ENCODE measurements at regions not wholly inside any gene's neighbourhood (a gene's known extent, or its start where the extent isn't known, plus 50 kb on each side); places are given as distances from the start of the nearest gene placed in this dataset.
"Not testable (repeated sequence)": the region's sequence is repeated elsewhere in the genome, so short reads cannot be mapped to it uniquely, and the experiment has no call there.

DNA sequence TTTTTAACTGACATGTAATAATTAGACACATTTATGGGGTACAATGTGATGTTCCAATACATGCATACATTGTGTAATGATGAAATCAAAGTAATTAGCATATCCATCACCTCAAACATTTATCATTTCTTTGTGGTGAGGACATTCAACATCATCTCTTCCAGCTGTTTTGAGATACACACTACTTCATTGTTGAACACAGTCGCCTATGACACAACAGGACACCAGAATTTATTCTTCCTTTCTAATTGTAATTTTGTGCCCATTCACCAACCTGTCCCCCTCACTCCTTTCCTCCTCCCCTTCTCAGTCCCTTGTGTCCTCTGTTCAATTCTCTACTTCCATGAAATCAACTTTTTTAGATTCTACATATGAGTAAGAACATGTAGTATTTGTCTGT is 113.4 kb upstream of the CBLB start:
- no peak for DNase-seq

DNA sequence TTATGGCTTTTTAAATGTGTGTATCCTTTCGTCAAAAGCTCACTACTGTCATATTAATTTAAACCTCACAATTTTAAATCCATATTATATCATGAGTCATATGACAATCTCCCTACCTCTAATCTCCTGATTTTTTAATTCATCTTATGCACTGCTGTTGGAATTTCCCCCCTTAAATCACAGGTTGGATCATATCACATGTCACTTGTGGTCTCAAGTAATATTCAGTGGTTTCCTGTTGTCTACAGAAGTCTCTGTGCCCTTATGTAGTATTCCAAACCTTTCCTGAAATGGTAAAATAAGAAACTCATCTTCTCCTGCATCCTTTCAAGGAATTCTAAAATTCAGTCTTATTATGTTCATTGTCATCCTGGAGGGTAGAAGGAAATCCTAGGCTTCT is 116.0 kb upstream of the CBLB start:
- peak in 1 of 2 donors; percentile 15 for DNase-seq

DNA sequence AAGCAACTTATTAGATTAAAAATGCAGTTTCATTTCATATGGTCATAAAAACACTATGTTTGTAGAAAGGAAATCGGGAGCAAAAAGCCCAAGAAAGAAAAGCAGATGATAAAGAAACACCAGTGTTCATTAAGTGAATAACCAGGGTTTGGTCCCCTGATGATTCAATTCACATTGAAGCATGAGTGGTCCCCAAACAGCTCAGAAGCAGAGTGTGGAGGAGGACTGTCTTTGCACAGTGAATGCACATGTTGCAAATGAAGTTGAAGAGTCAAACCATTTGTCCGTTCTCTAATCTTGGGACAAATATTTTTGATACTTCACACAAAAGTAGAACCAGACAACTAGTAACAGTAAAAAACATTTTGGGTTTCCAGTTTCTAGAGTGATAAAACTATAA is 117.5 kb upstream of the CBLB start:
- DNase-seq, result not testable (repeated sequence)

DNA sequence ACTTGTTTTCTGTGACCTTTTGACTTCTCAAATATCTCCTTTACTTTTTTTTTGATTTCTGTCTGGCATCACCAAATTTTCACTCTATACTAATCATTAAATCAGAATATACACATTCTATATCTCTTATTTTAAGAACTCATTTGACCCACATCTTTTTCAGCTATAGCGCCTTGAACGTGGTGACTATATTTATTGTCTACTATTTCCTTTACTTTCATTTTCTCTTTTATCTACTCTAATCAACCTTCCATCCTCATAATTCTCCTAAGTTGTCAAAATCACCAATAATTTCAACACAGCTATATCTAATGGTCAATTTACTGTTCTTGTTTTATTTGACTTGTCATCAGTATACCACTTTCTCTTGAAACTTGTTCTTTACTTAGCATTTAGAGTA is 119.0 kb upstream of the CBLB start:
- DNase-seq, result peak in 1 of 2 donors; percentile 13

DNA sequence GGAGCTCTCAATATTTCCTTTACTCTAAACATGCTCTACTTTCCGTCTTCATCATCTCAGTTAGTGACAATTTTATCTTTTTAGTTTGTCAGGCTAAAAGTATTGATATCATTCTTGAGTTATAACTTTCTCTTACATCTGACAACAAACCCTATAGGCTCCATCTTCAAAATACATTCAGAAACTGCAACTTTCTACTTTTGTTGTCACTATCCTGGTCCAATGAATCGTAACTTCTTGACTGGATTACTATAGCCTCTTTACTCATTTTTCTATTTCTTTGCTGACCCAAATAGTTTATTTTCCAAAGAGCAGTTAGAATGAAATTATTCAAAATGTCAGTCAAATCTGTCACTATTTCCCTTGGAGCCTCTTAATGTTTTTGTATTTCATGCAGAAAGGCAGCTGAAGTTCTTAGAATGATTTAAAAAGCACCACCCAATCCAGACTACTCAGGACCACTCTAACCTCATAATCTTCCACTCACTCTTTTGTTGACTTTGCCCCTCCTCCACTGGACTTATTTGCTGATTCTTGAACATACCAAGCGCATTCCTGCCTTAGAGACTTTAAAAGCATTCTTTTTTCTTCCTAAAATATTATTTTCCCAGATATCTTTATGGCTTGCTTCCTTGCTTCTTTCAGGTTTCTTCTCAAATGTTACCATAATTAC is 119.9 kb upstream of the CBLB start:
- no peak for DNase-seq

DNA sequence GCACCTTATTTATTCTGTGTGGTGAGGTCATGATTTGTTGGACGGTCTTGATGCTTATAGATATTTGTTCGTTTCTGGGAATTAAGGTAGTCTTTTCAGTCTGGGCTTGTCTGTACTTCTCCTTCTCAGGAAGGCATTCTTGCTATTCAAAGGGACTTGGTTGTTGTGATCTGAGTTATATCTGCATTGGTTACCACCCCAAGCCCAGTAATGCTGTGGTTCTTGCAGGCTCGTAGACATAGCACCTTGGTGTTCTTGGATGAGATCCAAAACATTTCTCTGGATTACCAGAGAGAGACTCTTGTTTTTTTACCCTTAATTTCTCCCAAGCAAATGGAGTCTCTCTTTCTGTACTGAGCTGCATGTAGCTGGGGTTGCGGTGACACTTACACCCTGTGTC is 128.0 kb upstream of the CBLB start:
- no peak for DNase-seq

DNA sequence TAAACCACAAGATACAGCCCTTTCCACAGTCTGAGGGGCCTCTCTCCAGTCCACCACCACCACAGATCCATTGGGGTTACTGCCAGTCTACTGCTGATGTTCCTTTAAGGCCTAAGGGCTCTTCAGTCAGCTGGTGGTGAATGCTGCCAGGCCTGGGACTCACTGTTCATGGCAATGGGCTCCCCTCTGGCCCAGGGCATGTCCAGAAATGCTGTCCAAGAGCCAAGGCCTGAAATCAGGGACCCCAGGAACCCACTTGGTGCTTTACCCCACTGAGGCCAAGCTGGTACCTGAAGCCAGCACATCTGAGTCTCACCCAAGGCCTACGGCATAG is 128.6 kb upstream of the CBLB start:
- DNase-seq, result no peak

DNA sequence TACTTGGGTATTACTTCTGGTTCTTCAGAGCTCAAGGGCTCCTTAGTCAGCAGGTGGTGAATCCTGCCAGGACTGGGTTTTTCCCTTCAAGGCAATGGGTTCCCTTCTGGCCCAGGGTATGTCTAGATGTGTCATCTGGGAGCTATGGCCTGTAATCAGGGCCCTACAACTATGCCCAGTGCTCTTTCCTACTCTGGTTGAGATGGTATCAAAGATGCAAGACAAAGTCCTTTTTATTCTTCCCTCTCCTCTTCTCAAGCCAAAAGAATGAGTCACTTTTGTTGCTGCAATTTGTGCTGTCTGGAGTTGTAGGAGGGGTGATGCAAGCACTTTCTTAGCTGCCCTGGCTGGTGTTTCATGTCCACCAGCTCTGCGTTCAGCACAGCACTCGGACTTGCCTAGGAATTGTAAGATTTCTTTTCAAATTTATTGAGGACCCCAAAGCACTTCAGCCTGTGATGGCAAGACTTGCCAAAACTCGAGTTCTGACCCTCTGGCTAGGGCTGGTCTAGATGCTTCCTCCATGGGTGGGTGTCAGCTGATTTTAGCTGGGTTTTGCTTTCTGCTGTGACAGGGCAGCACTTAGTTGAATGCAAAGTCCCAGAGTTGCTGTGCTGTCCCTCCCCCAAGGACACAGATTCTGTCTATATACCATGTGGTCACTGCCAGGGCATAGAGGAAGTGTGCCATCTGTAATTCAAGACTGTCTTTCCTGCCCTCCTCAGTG is 129.2 kb upstream of the CBLB start:
- no peak for DNase-seq

DNA sequence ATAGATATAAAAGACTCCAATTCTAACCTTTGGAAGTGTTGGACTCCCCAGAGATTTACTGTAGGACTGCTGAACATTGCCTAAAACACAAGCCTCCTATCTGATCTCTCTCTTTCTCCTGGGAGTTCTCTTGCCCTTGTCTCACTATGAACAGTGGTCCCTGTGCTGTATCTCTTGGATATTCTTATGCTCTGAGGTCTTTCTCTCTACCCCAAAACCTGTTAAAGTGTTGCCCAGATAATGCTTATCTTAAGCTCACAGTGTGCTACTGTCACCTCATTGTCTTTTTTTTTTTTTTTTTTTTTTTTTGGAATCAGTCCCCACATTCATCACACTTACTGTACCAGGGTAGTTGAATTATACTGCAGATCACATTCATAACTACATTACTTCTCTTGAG is 131.0 kb upstream of the CBLB start:
- no peak for DNase-seq

DNA sequence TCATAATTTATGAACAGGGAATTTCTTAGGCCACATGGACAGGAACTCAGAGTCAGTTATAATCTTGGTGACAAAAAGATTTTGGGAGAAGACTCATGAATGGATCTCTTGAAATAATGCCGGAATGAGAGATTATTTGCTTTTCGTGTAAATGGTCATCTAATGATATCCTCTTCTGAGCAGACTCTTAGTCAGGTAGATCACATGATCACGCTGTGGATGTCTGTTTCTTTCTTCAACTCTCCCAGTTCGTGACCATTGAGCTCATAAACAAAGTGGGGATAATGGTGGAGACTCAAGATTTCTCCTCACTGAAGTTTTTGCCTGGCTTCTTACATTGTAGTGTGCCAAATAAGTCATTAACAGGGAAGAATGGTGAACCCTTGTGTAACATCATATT is 133.1 kb upstream of the CBLB start:
- DNase-seq, result no peak

DNA sequence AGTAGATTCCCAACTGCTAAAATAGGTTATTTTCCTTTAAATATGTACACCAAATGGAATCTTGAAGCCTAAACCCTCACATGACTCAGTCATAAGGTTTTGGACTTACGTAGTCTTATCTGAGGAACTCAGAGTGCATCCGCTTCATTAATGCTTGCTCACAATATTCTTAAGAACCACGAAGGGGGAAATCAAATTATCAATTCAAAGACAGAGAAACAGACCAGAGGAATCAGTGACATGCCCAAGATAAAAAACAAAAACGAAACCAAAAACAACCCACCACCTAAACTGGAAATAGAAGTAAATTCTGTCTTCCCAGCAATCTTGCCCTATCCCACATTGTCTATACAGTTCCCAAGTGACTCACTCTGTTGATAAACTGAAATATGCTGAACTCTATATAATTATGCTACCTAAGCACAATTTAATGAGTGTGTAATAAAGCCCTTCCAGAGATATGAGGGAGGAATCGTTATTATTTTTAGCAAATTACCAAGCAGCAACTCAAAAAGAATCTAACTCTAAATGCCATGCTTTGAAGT is 135.4 kb upstream of the CBLB start:
- DNase-seq, result peak in 1 of 2 donors; percentile 41

DNA sequence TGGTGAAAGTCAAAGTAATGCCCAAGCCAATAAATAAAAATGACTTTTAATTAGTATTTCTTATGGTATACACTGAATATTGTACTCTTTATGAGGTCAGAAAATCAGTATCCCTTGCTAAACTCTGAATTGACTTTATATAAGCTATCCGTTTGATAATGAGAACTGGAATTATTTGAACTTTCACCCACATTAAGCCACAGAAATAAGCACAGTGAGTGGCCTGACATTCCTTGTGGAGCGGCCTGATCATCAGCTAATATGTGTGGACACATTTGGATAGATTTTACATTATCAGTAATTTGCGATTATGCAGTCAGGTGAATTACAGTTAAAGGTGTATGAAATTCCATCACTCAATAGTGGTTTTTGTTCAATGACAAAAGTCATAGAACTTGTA is 136.0 kb upstream of the CBLB start:
- no peak for DNase-seq

DNA sequence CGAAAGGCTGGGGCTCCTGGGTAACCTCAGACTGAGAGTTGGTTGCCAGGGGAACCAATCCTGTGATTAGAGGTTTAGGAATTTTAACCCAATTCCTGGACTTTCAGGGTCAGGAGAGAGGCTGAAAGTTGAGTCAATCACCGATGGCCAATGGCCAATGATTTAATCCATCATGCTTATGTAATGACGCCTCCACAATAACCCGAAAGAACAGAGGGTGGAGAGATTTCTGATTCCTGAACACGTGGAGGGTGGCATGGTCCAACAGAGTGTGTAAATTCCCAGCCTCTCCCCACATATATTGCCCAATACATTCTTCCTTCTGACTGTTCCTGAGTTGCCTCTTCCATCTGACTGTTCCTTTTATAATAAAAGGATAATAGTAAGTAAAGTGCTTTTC is 137.2 kb upstream of the CBLB start:
- DNase-seq, result no peak

DNA sequence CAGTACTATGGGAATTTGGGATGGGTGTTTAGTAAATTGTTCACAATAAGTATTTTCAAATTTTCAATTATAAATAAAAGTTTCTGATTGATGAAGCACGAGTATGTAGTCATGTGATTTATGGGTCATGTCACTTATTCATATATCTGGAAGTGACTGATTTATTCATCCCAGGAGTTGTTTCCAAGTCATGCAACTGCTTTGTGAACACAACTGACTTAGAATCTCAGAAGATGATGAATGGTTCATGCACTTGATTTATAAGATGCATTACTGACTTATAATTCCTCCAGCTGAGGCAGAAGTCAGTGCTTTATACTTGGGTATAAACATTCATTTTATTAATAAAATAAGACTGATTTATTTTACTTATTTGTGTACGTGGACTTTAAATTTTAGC is 137.8 kb upstream of the CBLB start:
- DNase-seq, result no peak

DNA sequence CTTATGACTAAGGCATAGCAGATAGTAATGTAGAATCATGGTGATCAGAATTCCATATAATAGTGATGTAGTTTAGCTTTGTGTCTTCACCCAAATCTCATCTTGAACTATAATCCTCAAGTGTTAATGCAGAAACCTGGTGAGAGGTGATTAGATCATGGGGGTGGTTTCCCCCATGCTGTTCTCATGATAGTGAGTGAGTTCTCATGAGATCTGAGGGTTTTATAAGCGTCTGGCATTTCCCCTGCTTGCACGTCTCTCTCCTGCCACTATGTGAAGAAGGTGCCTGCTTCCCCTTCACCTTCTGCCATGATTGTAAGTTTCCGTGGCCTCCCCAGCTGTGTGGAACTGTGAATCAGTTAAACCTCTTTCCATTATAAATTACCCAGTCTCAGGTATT is 138.7 kb upstream of the CBLB start:
- no peak for DNase-seq

DNA sequence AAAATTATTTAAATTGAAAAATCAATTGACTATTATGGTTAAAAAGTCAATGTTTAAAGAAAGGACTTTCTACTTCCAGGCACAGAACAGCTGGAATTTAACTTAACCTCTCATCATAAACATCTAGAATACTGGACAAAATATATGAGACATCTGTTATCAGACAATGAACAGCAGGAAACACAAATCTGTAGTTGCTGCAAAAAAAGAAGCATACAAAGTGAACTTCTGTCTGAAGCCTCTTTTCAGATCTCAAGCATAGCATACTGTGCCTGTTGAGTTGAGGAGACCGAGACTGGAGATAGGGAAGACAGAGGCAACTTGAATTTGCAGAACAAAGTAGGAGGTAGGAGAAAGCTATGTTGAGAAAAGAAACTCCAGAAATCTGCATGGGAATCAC is 140.0 kb upstream of the CBLB start:
- DNase-seq, result no peak

DNA sequence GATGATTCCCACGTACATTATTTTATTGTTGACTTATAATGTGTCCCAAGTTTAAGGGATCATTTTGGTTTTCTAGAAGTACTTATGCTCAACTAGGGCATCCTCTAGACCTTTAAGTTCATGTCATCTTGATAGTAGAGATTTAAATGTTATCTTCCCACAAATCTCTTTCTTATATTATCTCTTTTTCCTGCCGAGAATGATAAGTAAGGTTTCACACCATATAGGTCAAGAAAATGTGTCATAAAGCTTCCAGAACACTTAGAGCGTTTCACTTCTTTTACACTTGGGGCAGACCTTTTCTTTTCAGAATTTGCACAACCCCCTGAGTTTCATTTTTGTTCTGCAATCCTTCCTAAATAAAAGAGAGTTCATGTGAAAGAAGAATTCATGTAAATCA is 142.0 kb upstream of the CBLB start:
- DNase-seq, result no peak

DNA sequence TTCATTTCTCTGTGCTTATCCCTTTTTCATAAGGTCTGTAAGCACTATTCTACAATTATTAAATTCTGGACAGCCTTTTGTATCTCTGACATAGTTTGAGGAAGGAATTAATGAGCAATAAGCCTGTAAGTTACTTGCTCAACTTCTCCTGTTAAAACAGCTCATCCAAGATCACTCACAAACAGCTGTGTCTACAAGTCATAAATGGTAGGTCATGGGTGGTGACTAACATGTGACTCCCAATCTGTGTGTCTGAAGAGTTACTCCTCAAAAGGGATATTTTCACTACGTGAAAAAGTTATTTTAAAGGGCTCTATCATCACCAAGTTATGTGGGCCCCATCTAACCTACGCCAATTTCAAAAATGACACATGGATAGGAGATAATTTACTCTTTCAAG is 145.2 kb upstream of the CBLB start:
- DNase-seq, result no peak

DNA sequence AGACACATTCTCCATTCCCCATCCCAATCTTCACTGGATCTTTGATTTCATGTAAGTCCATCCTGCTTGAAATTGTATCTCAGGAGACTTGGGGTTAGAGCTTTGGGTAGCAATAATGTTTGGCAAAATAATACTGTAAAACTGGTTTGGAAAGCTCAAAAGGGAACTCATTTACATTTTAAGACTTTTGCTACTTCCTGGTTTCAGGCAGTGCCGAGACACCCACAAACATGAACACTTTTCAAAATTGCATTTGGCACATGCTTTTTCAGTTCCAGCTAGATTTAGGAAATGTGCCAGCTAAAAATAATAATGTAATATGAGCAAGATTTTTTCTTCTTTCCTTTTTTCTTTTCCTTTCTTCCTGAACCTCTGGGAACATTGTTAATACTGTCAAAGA is 145.7 kb upstream of the CBLB start:
- no peak for DNase-seq

DNA sequence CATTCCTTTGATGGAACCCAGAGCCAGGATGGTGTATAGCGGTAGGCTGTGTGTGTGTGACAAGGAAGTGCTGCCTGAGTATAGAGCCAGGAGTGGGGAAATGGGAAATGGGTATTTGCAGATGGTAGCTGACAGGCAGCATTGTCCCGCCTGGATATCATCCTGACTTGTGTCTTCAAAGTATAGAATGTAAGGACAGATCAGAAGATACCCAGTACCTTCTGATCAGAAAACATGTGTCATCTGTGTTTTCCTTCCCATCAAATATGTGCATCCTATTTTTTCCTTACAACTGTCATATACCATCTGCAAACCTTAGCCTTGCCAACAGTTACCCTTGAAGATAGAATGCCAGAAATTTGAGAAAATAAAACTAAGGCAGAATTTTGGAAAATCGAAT is 146.2 kb upstream of the CBLB start:
- DNase-seq, result no peak

DNA sequence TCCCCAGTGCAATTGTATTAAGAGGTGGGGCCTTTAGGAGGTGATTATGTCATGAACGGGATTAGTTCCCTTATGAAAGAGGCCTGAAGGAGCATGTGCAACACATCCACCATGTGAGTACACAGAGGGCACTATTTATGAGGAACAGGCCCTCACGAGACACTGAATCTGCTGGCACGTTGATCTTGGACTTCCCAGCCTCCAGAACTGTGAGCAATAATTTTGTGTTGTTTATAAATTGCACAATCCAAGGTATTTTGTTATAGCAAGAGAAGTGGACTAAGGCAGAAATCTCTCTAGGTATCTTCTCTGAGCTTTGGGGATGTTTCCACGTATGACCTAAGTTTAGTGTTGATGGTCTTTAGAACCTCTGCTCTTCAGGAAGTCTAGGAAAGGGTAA is 149.3 kb upstream of the CBLB start:
- no peak for DNase-seq

DNA sequence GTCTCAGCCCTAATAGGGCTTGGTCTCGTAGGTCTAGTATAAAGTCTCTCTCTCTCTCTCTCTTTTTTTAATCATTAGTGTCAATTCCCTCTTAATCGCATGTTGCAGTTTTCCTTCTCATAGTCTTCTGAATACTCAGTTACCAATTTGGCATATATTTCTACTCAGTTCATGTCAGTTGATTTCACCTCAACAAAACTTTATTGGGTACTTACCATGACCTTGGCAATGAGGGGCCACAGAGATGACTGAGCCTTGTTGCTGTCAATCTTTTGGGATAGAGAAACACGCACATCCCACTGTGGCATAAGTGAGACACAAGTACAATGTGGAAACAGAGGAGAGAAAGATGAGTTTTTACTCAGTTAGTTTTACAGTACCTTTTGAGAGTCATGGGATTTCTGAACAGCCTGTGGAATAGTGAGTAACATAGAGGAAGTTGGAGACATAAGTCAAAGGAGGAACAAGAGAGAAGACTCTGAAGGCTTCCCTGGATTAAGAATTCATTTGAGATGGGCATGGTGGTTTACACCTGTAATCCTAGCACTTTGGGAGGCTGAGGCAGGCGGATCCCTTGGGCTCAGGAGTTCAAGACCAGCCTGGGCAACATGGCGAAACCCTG is 150.2 kb upstream of the CBLB start:
- no peak for DNase-seq

DNA sequence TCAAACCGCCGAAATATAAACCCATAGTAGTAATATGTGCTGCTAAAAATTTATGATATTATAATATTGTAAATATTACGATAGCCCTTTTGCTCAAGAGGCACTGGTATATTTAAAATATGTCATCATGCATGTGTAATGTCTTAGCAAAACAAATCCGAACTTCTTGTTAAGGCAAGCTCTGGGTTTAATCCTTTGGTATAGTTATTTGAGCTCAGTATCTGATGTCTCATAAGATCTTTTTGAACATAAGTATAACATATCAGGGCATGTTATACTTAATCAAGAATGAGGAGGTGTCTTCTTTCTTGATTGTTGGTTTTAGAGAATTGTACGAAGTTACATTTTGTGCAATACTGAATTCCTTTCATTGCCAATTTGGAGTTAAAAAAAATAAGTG is 154.1 kb upstream of the CBLB start:
- no peak for DNase-seq

DNA sequence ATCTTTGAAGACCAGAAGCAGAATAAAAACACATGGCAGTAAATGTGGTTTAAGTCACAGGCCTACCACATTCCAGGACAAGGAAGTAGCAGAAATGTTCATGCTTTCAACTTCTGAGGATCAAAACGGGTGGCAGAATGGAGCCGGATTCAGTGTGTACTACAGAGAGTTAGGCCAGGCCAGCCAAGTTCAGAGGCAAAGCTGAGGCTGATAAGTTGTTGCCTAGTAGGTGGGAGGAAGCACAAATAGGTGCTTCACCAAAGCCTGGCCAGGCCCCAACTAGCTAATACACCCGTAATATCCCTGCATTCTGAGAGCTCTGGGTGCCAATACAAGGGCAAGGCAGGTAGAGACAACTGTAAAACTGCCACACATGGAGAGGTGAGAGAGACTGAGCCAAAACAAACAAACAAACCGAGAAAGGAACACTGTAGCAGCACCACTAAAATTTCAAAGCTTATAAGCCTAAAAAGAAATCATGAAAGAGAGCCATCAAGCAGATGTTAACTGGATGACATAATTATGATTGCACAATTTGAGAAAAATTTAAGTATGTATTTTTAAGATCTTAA is 156.4 kb upstream of the CBLB start:
- DNase-seq, result no peak

All from CD4-positive, alpha-beta T cell treated with Interferon alpha-2 for 1 hour (primary cell).